ENCODE measurements at regions not wholly inside any gene's neighbourhood (a gene's known extent, or its start where the extent isn't known, plus 50 kb on each side); places are given as distances from the start of the nearest gene placed in this dataset.
A peak's percentile ranks its signal among the peaks of the same experiment; 100 is the strongest.

DNA sequence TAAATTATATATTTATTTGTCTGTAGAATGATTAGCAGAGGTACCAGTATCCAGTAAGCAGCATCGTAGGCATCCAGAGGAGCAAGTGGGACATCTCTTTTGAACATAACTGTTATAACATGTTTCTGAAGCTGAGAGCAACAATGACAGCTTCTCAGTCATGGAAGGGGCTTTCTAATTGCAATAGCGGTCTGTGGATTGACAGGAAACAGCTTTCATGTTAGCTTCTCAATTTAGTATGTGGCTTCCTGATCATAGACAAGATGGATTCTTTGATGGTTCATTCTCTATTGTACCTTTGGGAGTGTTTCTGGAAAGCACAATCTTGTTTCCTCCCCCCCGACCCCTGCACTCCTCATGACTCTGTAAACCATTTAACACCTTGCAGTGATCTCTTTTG is 434.6 kb upstream of the GNPDA2 start:
- Histone ChIP-seq H3K9me3 (no peaks in the 10 kb centered on the region), H3K4me1 (no peaks in the 10 kb centered on the region), H3K27ac (no peak overlapping the region), H3K36me3 (no peaks in the 10 kb centered on the region), H3K27me3 (no peaks in the 10 kb centered on the region), H3K4me3 (no peak overlapping the region)
- TF ChIP-seq, protein P1, sequence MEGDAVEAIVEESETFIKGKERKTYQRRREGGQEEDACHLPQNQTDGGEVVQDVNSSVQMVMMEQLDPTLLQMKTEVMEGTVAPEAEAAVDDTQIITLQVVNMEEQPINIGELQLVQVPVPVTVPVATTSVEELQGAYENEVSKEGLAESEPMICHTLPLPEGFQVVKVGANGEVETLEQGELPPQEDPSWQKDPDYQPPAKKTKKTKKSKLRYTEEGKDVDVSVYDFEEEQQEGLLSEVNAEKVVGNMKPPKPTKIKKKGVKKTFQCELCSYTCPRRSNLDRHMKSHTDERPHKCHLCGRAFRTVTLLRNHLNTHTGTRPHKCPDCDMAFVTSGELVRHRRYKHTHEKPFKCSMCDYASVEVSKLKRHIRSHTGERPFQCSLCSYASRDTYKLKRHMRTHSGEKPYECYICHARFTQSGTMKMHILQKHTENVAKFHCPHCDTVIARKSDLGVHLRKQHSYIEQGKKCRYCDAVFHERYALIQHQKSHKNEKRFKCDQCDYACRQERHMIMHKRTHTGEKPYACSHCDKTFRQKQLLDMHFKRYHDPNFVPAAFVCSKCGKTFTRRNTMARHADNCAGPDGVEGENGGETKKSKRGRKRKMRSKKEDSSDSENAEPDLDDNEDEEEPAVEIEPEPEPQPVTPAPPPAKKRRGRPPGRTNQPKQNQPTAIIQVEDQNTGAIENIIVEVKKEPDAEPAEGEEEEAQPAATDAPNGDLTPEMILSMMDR (IDR thresholded peaks at IDR 0.05): no peak
- TF ChIP-seq POLR2AphosphoS5 (IDR thresholded peaks at IDR 0.05) (no peak), EP300 (IDR thresholded peaks at IDR 0.05) (no peak), POLR2A (IDR thresholded peaks at IDR 0.05) (no peak)
- no peak for DNase-seq
- intact Hi-C loops (cut with DNase I; ENCODE audit: low total_unique reads): no loop called here
- 66 to 74% (median 70%) methylated on average over 3 of the region's 3 CpGs for WGBS, 5 donors

DNA sequence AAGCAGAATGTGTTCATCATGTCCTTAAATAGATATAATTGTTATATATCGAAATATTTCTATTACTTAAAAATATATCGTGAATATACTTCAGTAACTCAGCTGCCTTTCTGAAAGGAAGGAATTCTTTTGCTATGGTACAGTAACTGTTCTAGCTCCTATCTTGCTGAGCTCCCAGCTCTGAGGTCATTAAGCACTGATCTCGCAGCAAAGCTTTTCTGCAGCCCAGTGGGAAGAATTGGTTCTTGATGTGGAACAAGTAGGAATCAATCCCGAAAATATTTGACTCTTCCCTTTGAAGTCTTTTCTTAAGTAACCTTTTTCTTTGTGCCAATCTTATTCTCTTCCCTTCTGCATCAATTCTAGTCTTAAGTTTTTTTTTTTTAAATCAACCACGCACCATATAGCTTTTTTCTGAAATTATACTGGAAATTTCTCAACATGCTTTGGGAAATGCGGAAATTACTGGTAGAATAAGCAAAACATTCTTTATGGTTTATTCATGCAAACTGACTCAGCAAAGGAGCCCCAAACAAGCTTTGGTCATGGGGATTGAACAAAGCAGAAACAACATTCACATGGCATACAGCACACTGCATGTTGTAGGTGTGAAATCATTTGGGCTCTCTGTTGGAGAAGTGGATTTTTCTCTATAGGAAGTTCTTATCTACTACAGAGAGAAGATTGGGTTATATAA is 428.9 kb upstream of the GNPDA2 start:
- Histone ChIP-seq H3K36me3 (no peaks in the 10 kb centered on the region), H3K9me3 (no peaks in the 10 kb centered on the region), H3K4me3 (no peak overlapping the region), H3K27me3 (no peaks in the 10 kb centered on the region), H3K4me1 (no peaks in the 10 kb centered on the region), H3K27ac (no peak overlapping the region)
- 78 to 87% (median 80%) methylated on average over 6 of the region's 6 CpGs for WGBS, 5 donors
- intact Hi-C loops (cut with DNase I; ENCODE audit: low total_unique reads): no loop called here
- no peak for DNase-seq
- TF ChIP-seq, protein P1 (IDR thresholded peaks at IDR 0.05): no peak
- TF ChIP-seq EP300 (IDR thresholded peaks at IDR 0.05) (no peak), POLR2AphosphoS5 (IDR thresholded peaks at IDR 0.05) (no peak), POLR2A (IDR thresholded peaks at IDR 0.05) (no peak)

DNA sequence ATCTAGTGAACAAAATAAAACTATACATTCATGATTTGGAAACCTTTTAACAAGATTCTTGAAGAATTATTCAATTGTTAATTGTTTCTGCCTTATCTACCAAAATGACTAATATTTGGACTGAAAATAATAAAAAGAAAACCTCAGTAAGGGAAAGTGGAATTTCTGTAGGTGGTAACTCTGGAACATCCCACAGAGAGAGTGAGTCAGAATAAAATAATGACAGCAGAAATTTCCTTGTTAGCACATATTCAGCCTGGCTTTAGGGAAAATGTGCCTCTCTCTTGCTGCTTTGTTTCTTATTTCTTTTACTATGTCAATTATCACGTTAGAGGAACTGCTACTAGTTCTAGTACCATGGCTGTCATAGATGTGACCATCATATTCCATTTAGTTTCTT is 421.5 kb upstream of the GNPDA2 start:
- H3K36me3 ChIP-seq: no peaks in the 10 kb centered on the region
- WGBS, 5 donors: 40 to 55% (median 51%) methylated on average over 1 of the region's 1 CpG
- H3K4me3 ChIP-seq: no peak overlapping the region
- no peak for DNase-seq
- H3K27ac ChIP-seq: no peak overlapping the region
- no peak for TF ChIP-seq POLR2AphosphoS5 (IDR thresholded peaks at IDR 0.05)
- no peak for TF ChIP-seq EP300 (IDR thresholded peaks at IDR 0.05)
- TF ChIP-seq, protein P1 (IDR thresholded peaks at IDR 0.05): no peak
- TF ChIP-seq POLR2A (IDR thresholded peaks at IDR 0.05): no peak
- H3K4me1 ChIP-seq: no peaks in the 10 kb centered on the region
- H3K27me3 ChIP-seq: no peaks in the 10 kb centered on the region
- no peaks in the 10 kb centered on the region for H3K9me3 ChIP-seq
- intact Hi-C loops (cut with DNase I; ENCODE audit: low total_unique reads): no loop called here

DNA sequence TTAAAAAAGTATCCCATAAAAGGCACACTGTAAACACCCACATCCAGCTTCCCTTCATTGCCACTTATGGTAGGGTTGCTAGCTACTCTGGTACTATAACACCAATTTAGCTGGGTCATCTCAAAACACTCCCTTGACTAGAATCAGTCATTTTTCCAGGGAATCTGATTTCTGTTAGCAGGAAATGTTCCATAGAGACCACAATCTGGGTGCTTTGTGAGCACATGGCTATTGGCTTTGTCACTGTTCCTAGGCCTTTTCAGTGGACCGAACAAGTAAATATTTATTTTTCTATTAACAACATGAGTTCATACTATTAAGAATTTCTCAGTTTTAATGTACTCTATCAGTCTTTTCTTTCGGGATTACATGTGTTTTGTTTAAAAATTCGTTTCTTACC is 404.7 kb upstream of the GNPDA2 start:
- H3K4me1 ChIP-seq: peaks cover 0 to 6% (median 0%) of the 10 kb centered on the region in 4 donors
- TF ChIP-seq EP300 (IDR thresholded peaks at IDR 0.05) (no peak), POLR2A (IDR thresholded peaks at IDR 0.05) (no peak), POLR2AphosphoS5 (IDR thresholded peaks at IDR 0.05) (no peak)
- TF ChIP-seq, protein P1 (IDR thresholded peaks at IDR 0.05): no peak
- no peaks in the 10 kb centered on the region for H3K27me3 ChIP-seq
- DNase-seq: peak in 1 of 2 donors; percentile 8
- intact Hi-C loops (cut with DNase I; ENCODE audit: low total_unique reads): no loop called here
- H3K9me3 ChIP-seq: no peaks in the 10 kb centered on the region
- H3K36me3 ChIP-seq: no peaks in the 10 kb centered on the region
- 17 to 38% (median 35%) methylated on average over 3 of the region's 3 CpGs for WGBS, 5 donors
- H3K27ac ChIP-seq: peak overlapping the region in 1 of 5 donors; percentile 2
- no peak overlapping the region for H3K4me3 ChIP-seq

All from stomach (tissue), 8 donors.